ENCODE measurements at regions not wholly inside any gene's neighbourhood (a gene's known extent, or its start where the extent isn't known, plus 50 kb on each side); places are given as distances from the start of the nearest gene placed in this dataset.

GRCh38 chr4:123501733-123502132 lies 105.1 kb downstream of the SPRY1 start:
- TF ChIP-seq EZH2 (IDR thresholded peaks at IDR 0.05; ENCODE audit: insufficient read depth, poor library complexity, severe bottlenecking): no peak
- no peak for TF ChIP-seq EZH2phosphoT487 (IDR thresholded peaks at IDR 0.05; ENCODE audit: insufficient read depth, low read depth)
